Glutamatergic neuron (in vitro differentiated cells): ENCODE measurements at regions not wholly inside any gene's neighbourhood (a gene's known extent, or its start where the extent isn't known, plus 50 kb on each side); places are given as distances from the start of the nearest gene placed in this dataset.

Experiments used
- DNase-seq: peaks from one replicate; pipeline ENCODE4 v3.0.0; 2022
- H3K27ac Mint-ChIP-seq: one replicate; pipeline ENCODE4 v1.8.0; 2020; ENCODE audit warnings: mild to moderate bottlenecking, mixed read lengths, inconsistent platforms; ENCODE audit not compliant: unreplicated experiment
- H3K27me3 Mint-ChIP-seq: one replicate; pipeline ENCODE4 v1.8.0; 2020; ENCODE audit warnings: mild to moderate bottlenecking, moderate library complexity, mixed read lengths, inconsistent platforms; ENCODE audit not compliant: unreplicated experiment
- H3K36me3 Mint-ChIP-seq: one replicate; pipeline ENCODE4 v1.8.0; 2020; ENCODE audit warnings: mild to moderate bottlenecking, mixed read lengths, inconsistent platforms; ENCODE audit not compliant: unreplicated experiment
- H3K4me1 Mint-ChIP-seq: one replicate; pipeline ENCODE4 v1.8.0; 2020; ENCODE audit warnings: mild to moderate bottlenecking, low read depth, mixed read lengths, inconsistent platforms; ENCODE audit not compliant: unreplicated experiment
- H3K4me3 Mint-ChIP-seq: one replicate; pipeline ENCODE4 v1.8.0; 2020; ENCODE audit warnings: mild to moderate bottlenecking, mixed read lengths, inconsistent platforms; ENCODE audit not compliant: unreplicated experiment
- H3K9me3 Mint-ChIP-seq: one replicate; pipeline ENCODE4 v1.8.0; 2020; ENCODE audit warnings: mild to moderate bottlenecking, moderate library complexity, mixed read lengths, inconsistent platforms; ENCODE audit not compliant: unreplicated experiment
- TF ChIP-seq, protein P1 (sequence below): fragments of 200-600 bp; sonication (generic); IDR thresholded peaks from one replicate; pipeline ENCODE4 v1.5.0; 2021; ENCODE audit not compliant: partially characterized antibody, unreplicated experiment

DNA sequence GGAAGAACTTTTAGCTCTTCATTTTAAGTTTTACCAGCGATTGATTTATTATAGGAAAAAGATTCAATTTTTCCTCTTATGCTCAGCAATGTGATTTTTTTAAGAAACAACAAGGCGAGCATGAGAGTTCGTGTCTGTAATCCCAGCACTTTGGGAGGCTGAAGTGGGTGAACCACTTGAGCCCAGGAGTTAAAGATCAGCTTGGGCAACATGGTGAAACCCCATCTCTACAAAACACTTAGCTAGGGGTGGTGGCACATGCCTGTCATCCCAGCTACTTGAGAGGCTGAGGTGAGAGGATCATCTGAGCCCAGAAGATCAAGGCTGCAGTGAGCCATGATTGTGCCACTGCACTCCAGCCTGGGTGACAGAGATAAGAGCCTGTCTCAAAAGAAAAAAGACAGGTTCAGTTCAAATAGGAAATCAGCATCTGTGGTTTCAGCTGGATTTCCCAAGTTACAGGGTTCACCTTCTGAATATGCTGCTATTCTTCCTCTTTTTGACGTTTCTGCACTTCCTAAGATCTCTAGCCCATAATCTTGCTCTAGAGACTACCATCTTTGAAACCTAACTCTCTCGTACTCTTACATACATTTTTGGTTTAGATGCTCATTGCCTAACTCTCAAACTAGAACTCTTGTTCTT lies 274.7 kb downstream of the SEC23A start:
- no peaks in the 10 kb centered on the region for H3K27me3 Mint-ChIP-seq
- H3K27ac Mint-ChIP-seq, result no peak overlapping the region
- no peaks in the 10 kb centered on the region for H3K4me1 Mint-ChIP-seq
- H3K9me3 Mint-ChIP-seq, result no peaks in the 10 kb centered on the region
- no peak overlapping the region for H3K4me3 Mint-ChIP-seq
- TF ChIP-seq, protein P1, sequence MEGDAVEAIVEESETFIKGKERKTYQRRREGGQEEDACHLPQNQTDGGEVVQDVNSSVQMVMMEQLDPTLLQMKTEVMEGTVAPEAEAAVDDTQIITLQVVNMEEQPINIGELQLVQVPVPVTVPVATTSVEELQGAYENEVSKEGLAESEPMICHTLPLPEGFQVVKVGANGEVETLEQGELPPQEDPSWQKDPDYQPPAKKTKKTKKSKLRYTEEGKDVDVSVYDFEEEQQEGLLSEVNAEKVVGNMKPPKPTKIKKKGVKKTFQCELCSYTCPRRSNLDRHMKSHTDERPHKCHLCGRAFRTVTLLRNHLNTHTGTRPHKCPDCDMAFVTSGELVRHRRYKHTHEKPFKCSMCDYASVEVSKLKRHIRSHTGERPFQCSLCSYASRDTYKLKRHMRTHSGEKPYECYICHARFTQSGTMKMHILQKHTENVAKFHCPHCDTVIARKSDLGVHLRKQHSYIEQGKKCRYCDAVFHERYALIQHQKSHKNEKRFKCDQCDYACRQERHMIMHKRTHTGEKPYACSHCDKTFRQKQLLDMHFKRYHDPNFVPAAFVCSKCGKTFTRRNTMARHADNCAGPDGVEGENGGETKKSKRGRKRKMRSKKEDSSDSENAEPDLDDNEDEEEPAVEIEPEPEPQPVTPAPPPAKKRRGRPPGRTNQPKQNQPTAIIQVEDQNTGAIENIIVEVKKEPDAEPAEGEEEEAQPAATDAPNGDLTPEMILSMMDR, result no peak
- no peak for DNase-seq
- H3K36me3 Mint-ChIP-seq, result no peaks in the 10 kb centered on the region

DNA sequence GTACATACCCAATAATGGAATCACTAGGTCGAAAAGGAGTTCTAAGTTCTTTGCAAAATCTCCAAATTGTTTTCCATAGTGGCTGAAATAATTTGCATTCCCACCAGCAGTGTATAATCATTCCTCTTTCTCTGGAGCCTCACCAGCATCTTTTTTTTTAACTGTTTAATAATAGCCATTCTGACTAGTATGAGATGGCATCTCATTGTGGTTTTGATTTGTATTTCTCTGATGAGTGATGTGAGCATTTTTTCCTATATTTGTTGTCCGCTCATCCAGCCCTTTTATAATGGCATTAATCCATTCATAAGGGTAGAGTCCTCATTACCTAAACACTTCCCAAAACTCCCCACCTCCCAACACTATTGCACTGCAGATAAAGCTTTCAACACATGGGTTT lies 278.3 kb downstream of the SEC23A start:
- Mint-ChIP-seq H3K27ac (peak overlapping the region; percentile 8), H3K9me3 (no peaks in the 10 kb centered on the region), H3K36me3 (no peaks in the 10 kb centered on the region), H3K27me3 (no peaks in the 10 kb centered on the region), H3K4me1 (no peaks in the 10 kb centered on the region), H3K4me3 (no peak overlapping the region)
- TF ChIP-seq, protein P1, result no peak
- no peak for DNase-seq

DNA sequence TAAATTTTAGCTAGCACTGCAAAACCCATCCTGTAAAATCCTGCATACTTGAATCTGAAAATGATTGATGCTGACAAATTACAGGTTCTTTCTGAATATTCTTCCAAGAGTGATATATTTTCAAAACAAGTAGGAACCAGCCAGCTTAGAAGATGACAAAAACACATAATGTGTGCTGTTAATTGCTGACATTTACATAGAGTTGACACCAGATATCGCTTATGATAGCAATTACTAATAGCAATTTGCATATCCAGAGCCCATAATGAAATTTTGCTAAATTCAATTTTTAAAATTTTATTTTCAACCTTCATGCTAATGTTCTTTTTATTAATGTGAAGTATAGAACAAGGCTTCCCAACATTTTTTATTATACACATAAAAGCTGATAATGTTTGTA lies 284.5 kb downstream of the SEC23A start:
- no peaks in the 10 kb centered on the region for H3K4me1 Mint-ChIP-seq
- no peak overlapping the region for H3K27ac Mint-ChIP-seq

DNA sequence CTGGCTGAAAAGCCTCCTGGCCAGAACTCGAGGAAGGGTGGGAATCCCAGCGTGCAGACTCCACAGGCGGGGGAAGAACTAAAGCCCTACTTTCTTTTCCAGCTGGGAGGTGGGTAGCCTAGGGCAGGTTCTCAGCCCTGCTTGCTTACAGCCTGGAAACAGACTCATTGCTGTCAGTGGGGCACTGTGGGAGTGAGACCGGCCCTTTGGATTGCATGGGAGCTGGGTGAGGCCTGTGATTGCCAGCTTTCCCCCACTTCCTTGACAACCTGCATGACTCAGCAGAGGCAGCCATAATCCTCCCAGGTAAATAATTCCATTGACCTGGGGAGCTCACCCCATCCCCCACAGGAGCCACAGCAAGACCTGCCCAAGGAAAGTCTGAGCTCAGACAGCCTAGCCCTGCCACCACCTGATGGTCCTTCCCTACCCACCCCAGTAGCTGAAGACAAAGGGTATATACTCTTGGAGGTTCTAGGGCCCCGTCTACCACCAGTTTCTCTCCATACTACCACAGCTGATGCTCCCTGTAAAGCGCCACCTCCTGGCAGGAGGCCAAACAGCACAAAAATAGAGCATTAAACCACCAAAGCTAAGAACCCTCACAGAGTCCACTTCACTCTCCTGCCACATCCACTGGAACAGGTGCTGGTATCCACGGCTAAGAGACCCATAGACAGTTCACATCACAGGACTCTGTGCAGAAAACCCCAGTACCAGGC lies 294.1 kb downstream of the SEC23A start:
- H3K4me1 Mint-ChIP-seq, result no peaks in the 10 kb centered on the region
- TF ChIP-seq, protein P1, result no peak
- H3K36me3 Mint-ChIP-seq, result no peaks in the 10 kb centered on the region
- no peaks in the 10 kb centered on the region for H3K27me3 Mint-ChIP-seq
- peaks cover 2% of the 10 kb centered on the region for H3K9me3 Mint-ChIP-seq
- DNase-seq, result no peak
- H3K4me3 Mint-ChIP-seq, result no peak overlapping the region
- no peak overlapping the region for H3K27ac Mint-ChIP-seq

More for the DNA sequence above, 284.5 kb downstream of the SEC23A start:
- TF ChIP-seq, protein P1, result no peak
- H3K36me3 Mint-ChIP-seq, result no peaks in the 10 kb centered on the region
- no peaks in the 10 kb centered on the region for H3K9me3 Mint-ChIP-seq
- no peak for DNase-seq
- H3K4me3 Mint-ChIP-seq, result no peak overlapping the region
- H3K27me3 Mint-ChIP-seq, result no peaks in the 10 kb centered on the region

DNA sequence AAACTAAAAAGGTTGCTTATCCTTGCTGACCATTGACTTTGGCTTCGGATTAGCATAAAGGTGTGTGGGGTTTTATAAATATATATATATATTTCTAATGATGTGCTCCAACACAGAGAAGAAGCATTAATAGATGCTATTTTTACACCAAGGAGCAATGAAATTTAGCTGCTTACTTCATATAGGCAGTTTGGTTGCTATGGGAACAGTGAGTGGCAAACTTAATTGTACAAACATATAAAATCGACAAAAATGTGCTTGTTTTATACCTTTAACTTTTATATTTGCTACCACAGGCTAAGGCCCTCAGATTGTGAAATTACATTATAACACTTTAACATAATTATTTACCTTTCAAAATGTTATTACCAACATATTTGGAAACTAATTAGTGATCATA lies 303.4 kb downstream of the SEC23A start:
- H3K4me1 Mint-ChIP-seq, result peaks cover 5% of the 10 kb centered on the region
- TF ChIP-seq, protein P1, result no peak
- no peak overlapping the region for H3K4me3 Mint-ChIP-seq
- no peak overlapping the region for H3K27ac Mint-ChIP-seq
- H3K9me3 Mint-ChIP-seq, result no peaks in the 10 kb centered on the region
- no peak for DNase-seq
- peaks cover 5% of the 10 kb centered on the region for H3K36me3 Mint-ChIP-seq
- no peaks in the 10 kb centered on the region for H3K27me3 Mint-ChIP-seq
